Astrocyte (in vitro differentiated cells and primary cell): ENCODE measurements at regions not wholly inside any gene's neighbourhood (a gene's known extent, or its start where the extent isn't known, plus 50 kb on each side); places are given as distances from the start of the nearest gene placed in this dataset.

Experiments
- DNase-seq: peaks from one replicate; pipeline ENCODE4 v3.0.0-alpha.2; 2010; ENCODE audit warnings: low read depth
- FAIRE-seq: peaks from 2 replicates; lab custom pipeline; 2011; peaks lifted over from hg19 to GRCh38; lab: Jason Lieb, UNC
- H2AFZ ChIP-seq: 2 replicates; pipeline ENCODE4 v1.6.0; 2012; ENCODE audit warnings: low read depth, low read length, inconsistent platforms
- H3K27ac ChIP-seq: 2 replicates; pipeline ENCODE4 v1.5.1; 2011; ENCODE audit warnings: low read depth, low read length, inconsistent platforms
- H3K27me3 ChIP-seq: 2 replicates; pipeline ENCODE4 v1.6.0; 2011; ENCODE audit warnings: low read length, inconsistent platforms; ENCODE audit not compliant: insufficient read depth
- H3K36me3 ChIP-seq: 2 replicates; pipeline ENCODE4 v1.5.1; 2011; ENCODE audit warnings: low read length, inconsistent platforms; ENCODE audit not compliant: insufficient read depth
- H3K4me1 ChIP-seq: 2 replicates; pipeline ENCODE4 v1.5.1; 2011; ENCODE audit warnings: low read length, inconsistent platforms; ENCODE audit not compliant: insufficient read depth
- H3K4me2 ChIP-seq: 2 replicates; pipeline ENCODE4 v1.6.0; 2012; ENCODE audit warnings: low read length, inconsistent platforms
- H3K4me3 ChIP-seq: 2 replicates; pipeline ENCODE4 v1.5.1; 2011; ENCODE audit warnings: low read depth, mild to moderate bottlenecking, low read length, inconsistent platforms; ENCODE audit not compliant: insufficient read depth
- H3K79me2 ChIP-seq: 2 replicates; pipeline ENCODE4 v1.6.0; 2012; ENCODE audit warnings: mild to moderate bottlenecking, low read length, inconsistent platforms; ENCODE audit not compliant: insufficient read depth
- H3K9ac ChIP-seq: 2 replicates; pipeline ENCODE4 v1.6.0; 2012; ENCODE audit warnings: mild to moderate bottlenecking, low read length, inconsistent platforms
- H3K9me3 ChIP-seq: 2 replicates; pipeline ENCODE4 v1.5.1; 2012; ENCODE audit warnings: low read depth, mild to moderate bottlenecking, low read length, inconsistent platforms; ENCODE audit not compliant: insufficient read depth
- H4K20me1 ChIP-seq: 2 replicates; pipeline ENCODE4 v1.6.0; 2012; ENCODE audit warnings: low read length, inconsistent platforms; ENCODE audit not compliant: insufficient read depth
- H3K27ac Mint-ChIP-seq: one replicate; pipeline ENCODE4 v1.8.0; 2021; ENCODE audit warnings: mild to moderate bottlenecking, mixed read lengths; ENCODE audit not compliant: unreplicated experiment
- H3K27me3 Mint-ChIP-seq: one replicate; pipeline ENCODE4 v1.8.0; 2021; ENCODE audit warnings: low read depth, mixed read lengths; ENCODE audit not compliant: unreplicated experiment
- H3K36me3 Mint-ChIP-seq: one replicate; pipeline ENCODE4 v1.8.0; 2021; ENCODE audit warnings: low read depth, mixed read lengths; ENCODE audit not compliant: unreplicated experiment
- H3K4me1 Mint-ChIP-seq: one replicate; pipeline ENCODE4 v1.8.0; 2021; ENCODE audit warnings: low read depth, mixed read lengths; ENCODE audit not compliant: unreplicated experiment
- H3K4me3 Mint-ChIP-seq: one replicate; pipeline ENCODE4 v1.8.0; 2021; ENCODE audit warnings: mild to moderate bottlenecking, moderate library complexity, mixed read lengths; ENCODE audit not compliant: unreplicated experiment
- H3K9me3 Mint-ChIP-seq: one replicate; pipeline ENCODE4 v1.8.0; 2021; ENCODE audit warnings: mild to moderate bottlenecking, mixed read lengths; ENCODE audit not compliant: unreplicated experiment
- EZH2 ChIP-seq: IDR thresholded peaks from 2 replicates; pipeline ENCODE4 v1.6.1; 2012; ENCODE audit warnings: mild to moderate bottlenecking, low read length, inconsistent platforms; ENCODE audit not compliant: insufficient read depth
- TF ChIP-seq, protein P1 (sequence below): IDR thresholded peaks from 2 replicates; pipeline ENCODE4 v1.5.1; 2011; ENCODE audit warnings: low read depth, mild to moderate bottlenecking, inconsistent platforms, low read length, moderate library complexity; ENCODE audit not compliant: insufficient read depth

DNA sequence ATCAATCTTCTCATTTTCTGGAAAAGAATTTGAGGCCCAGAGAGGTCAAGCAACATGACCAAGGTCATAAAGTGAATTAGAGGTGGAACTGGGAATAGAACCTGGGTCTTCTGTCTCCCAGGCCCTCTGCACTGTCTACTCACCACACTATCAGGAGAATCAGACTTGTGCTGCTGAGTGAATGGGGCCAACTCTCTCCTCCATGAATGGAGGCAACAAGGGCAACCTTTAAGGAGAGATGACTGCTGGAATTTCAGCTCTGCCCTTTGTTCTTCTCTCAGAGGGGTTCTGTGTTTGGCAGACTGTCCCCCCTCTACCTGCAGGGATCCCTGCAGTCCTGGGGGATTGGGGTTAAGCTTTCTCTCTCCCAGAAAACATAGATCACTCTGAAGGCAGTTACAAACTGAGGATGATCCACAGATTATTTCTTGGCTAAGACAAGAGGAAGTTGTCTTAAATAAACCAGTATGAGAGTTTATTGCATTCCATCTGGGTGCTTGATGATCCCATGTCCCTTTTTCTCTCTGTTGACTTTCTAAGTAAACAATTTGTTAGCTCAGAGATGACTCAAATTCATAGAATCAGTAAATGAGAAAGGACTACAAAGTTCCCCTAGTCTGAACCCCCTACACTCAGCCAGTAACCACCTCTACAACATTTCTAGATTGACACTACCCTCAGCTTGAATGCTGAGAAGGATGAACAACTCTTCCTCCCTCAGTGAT lies 99.0 kb upstream of the LIPC start:
- no peaks in the 10 kb centered on the region for H3K9me3 ChIP-seq
- peak; percentile 47 for DNase-seq
- H4K20me1 ChIP-seq: no peaks in the 10 kb centered on the region
- FAIRE-seq: no peak
- H3K9ac ChIP-seq: peak overlapping the region; percentile 71
- H3K27me3 ChIP-seq: no peaks in the 10 kb centered on the region
- Mint-ChIP-seq H3K27ac (peak overlapping the region; percentile 99), H3K4me3 (no peak overlapping the region), H3K4me1 (peaks cover 28% of the 10 kb centered on the region), H3K9me3 (no peaks in the 10 kb centered on the region), H3K27me3 (no peaks in the 10 kb centered on the region), H3K36me3 (peaks cover 1% of the 10 kb centered on the region)
- peak overlapping the region; percentile 56 for H3K4me2 ChIP-seq
- no peak for TF ChIP-seq EZH2
- TF ChIP-seq, protein P1, sequence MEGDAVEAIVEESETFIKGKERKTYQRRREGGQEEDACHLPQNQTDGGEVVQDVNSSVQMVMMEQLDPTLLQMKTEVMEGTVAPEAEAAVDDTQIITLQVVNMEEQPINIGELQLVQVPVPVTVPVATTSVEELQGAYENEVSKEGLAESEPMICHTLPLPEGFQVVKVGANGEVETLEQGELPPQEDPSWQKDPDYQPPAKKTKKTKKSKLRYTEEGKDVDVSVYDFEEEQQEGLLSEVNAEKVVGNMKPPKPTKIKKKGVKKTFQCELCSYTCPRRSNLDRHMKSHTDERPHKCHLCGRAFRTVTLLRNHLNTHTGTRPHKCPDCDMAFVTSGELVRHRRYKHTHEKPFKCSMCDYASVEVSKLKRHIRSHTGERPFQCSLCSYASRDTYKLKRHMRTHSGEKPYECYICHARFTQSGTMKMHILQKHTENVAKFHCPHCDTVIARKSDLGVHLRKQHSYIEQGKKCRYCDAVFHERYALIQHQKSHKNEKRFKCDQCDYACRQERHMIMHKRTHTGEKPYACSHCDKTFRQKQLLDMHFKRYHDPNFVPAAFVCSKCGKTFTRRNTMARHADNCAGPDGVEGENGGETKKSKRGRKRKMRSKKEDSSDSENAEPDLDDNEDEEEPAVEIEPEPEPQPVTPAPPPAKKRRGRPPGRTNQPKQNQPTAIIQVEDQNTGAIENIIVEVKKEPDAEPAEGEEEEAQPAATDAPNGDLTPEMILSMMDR: no peak
- H3K27ac ChIP-seq: peak overlapping the region; percentile 88
- no peak overlapping the region for H3K4me3 ChIP-seq
- peaks cover 19% of the 10 kb centered on the region for H3K4me1 ChIP-seq
- no peaks in the 10 kb centered on the region for H3K36me3 ChIP-seq
- H3K79me2 ChIP-seq: no peaks in the 10 kb centered on the region
- H2AFZ ChIP-seq: peak overlapping the region; percentile 18

GRCh38 chr15:58334803-58335202 lies 97.0 kb upstream of the LIPC start:
- H3K36me3 ChIP-seq: no peaks in the 10 kb centered on the region
- TF ChIP-seq, protein P1: no peak
- TF ChIP-seq EZH2: no peak
- no peaks in the 10 kb centered on the region for H3K27me3 Mint-ChIP-seq
- H3K9me3 ChIP-seq: no peaks in the 10 kb centered on the region
- no peak for DNase-seq
- no peaks in the 10 kb centered on the region for H3K27me3 ChIP-seq
- no peak for FAIRE-seq
- no peak overlapping the region for H3K9ac ChIP-seq
- H3K79me2 ChIP-seq: no peaks in the 10 kb centered on the region
- no peak overlapping the region for H3K27ac Mint-ChIP-seq
- no peaks in the 10 kb centered on the region for H3K36me3 Mint-ChIP-seq
- H3K4me1 ChIP-seq: peaks cover 19% of the 10 kb centered on the region
- H3K4me3 ChIP-seq: no peak overlapping the region
- no peak overlapping the region for H2AFZ ChIP-seq
- peaks cover 28% of the 10 kb centered on the region for H3K4me1 Mint-ChIP-seq
- no peak overlapping the region for H3K27ac ChIP-seq
- H3K9me3 Mint-ChIP-seq: no peaks in the 10 kb centered on the region
- no peak overlapping the region for H3K4me3 Mint-ChIP-seq
- no peak overlapping the region for H3K4me2 ChIP-seq
- no peaks in the 10 kb centered on the region for H4K20me1 ChIP-seq

GRCh38 chr15:58336161-58336560 lies 95.6 kb upstream of the LIPC start:
- Mint-ChIP-seq H3K9me3 (no peaks in the 10 kb centered on the region), H3K4me1 (peaks cover 19% of the 10 kb centered on the region), H3K4me3 (no peak overlapping the region), H3K27me3 (no peaks in the 10 kb centered on the region), H3K27ac (no peak overlapping the region), H3K36me3 (no peaks in the 10 kb centered on the region)
- no peaks in the 10 kb centered on the region for H4K20me1 ChIP-seq
- no peaks in the 10 kb centered on the region for H3K9me3 ChIP-seq
- no peak overlapping the region for H2AFZ ChIP-seq
- H3K4me3 ChIP-seq: no peak overlapping the region
- no peak overlapping the region for H3K4me2 ChIP-seq
- no peak for DNase-seq
- H3K27ac ChIP-seq: no peak overlapping the region
- no peak for FAIRE-seq
- H3K27me3 ChIP-seq: no peaks in the 10 kb centered on the region
- H3K79me2 ChIP-seq: no peaks in the 10 kb centered on the region
- no peak for TF ChIP-seq EZH2
- TF ChIP-seq, protein P1: no peak
- no peaks in the 10 kb centered on the region for H3K36me3 ChIP-seq
- H3K9ac ChIP-seq: no peak overlapping the region
- H3K4me1 ChIP-seq: peaks cover 15% of the 10 kb centered on the region
